GM19023 (cell line): ENCODE measurements at regions not wholly inside any gene's neighbourhood (a gene's known extent, or its start where the extent isn't known, plus 50 kb on each side); places are given as distances from the start of the nearest gene placed in this dataset.
A peak's percentile ranks its signal among the peaks of the same experiment; 100 is the strongest.
"Not testable (repeated sequence)": the region's sequence is repeated elsewhere in the genome, so short reads cannot be mapped to it uniquely, and the experiment has no call there.

Experiments used
- ATAC-seq: cut with Tn5 transposase; IDR thresholded peaks from one replicate; pipeline ENCODE4 v1.9.1; 2021; ENCODE audit warnings: mild to moderate bottlenecking, moderate library complexity; ENCODE audit not compliant: unreplicated experiment

- not testable (repeated sequence) for ATAC-seq
Measured at GRCh38 chr15:20207198-20207597, 334.4 kb downstream of the GOLGA6L6 start.

GRCh38 chr15:20204177-20204866, 337.3 kb downstream of the GOLGA6L6 start:
- not testable (repeated sequence) for ATAC-seq

DNA sequence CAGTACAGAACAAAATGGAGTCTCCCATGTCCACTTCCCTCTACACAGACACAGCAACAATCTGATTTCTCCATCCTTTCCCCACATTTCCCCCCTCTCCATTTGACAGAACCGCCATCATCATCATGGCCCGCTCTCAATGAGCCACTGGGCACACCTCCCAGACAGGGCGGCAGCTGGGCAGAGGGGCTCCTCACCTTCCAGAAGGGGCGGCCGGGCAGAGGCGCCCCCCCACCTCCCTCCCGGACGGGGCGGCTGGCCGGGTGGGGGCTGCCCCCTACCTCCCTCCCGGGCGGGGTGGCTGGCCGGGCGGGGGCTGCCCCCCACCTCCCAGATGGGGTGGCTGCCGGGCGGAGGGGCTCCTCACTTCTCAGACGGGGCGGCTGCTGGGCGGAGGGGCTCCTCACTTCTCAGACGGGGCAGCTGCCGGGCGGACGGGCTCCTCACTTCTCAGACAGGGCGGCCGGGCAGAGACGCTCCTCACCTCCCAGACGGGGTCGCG, 337.9 kb downstream of the GOLGA6L6 start:
- ATAC-seq = not testable (repeated sequence)

DNA sequence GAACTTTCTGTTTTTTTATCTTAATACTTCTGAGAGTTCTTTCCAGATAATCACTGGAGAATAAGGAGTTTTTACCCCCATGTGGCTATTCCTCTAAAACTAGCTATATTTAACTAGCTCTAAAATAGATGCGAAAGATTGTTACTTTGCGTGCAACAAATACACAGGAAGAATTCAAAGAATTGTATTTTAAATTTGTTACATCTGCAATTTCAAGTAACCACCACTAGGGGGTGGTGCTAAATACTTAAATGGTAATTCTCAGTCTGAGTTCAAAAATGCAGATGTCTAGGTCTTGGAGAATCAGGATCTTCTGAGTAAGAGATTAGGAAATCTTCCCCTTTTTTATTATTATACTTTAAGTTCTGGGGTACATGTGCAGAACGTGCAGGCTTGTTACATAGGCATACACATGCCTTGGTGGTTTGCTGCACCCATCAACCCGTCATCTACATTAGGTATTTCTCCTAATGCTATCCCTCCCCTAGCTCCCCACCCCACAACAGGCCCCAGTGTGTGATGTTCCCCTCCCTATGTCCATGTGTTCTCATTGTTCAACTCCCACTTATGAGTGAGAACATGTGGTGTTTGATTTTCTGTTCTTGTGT, 346.9 kb downstream of the GOLGA6L6 start:
- not testable (repeated sequence) for ATAC-seq

DNA sequence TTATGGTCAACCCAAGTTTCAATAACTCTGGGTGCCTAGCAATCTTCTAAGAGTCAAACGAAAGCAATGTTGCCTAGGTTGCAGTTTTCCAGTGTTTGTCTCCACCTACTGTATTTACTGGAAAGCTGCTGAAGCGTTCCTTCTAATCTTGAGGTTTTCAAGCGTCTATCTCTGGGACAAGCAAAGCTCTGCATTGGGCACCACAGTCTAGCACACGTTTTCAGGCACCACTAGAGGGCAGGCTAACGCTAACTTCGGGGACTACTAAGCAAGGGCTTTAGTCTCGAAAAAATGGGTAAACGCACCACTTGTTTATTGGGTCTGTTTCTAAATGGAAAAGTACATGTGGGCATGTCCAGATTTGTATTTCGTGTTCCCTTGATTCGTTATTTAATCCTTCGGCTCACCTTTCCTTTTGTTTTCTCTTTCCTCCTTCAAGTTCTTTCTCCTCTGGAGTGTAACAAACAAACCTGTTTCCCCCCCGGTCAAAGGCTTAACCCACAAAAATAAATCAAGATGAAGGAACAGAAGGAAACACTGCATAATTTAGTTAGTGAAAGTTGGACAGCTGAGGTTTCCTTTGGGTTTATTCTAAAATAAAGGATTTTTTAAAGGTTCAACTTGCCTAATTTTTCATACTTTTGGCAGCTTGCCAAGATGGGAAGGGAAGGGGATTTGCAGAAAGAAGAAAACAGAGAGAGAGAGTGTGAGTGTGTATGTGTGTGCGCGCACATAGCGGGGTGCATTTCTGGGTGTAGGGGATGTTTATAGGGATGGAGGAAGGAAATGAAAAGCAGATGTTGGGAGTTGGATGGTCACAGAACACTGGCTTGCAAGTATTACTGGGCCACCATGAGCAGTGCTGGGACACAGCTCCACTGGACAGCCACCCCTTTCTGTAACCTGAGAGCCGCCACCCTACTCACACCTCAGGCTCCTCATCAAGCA, 348.3 kb downstream of the GOLGA6L6 start:
- ATAC-seq = peak; percentile 80

GRCh38 chr15:20191508-20192125, 350.0 kb downstream of the GOLGA6L6 start:
- ATAC-seq = not testable (repeated sequence)

GRCh38 chr15:20188611-20189010, 353.0 kb downstream of the GOLGA6L6 start:
- not testable (repeated sequence) for ATAC-seq

- ATAC-seq = not testable (repeated sequence)
Measured at GRCh38 chr15:20187370-20188355, 353.9 kb downstream of the GOLGA6L6 start.

DNA sequence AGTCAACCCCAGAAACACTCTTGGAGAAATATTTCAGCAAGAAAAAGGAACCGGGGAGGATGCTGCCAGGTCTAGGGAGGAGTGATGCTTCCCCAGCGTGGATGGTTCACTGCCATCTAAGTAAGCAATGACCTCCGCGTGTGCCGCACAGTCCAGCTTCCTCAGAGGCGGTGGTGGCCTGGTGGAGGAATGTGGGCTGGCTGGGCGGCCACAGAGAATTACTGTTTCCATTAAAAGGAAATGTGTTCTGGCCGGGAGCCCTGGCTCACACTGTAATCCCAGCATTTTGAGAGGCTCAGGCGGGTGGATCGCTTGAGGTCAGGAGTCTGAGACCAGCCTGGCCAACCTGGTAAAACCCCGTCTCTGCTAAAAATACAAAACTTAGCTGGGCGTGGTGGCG, 356.7 kb downstream of the GOLGA6L6 start:
- not testable (repeated sequence) for ATAC-seq

- not testable (repeated sequence) for ATAC-seq
Measured at GRCh38 chr15:20168221-20168620, 373.4 kb downstream of the GOLGA6L6 start.

- not testable (repeated sequence) for ATAC-seq
Measured at GRCh38 chr15:20153528-20153927, 388.1 kb downstream of the GOLGA6L6 start.

GRCh38 chr15:20148679-20149078, 392.9 kb downstream of the GOLGA6L6 start:
- ATAC-seq = not testable (repeated sequence)

- not testable (repeated sequence) for ATAC-seq
Measured at GRCh38 chr15:20148008-20148407, 393.6 kb downstream of the GOLGA6L6 start.

DNA sequence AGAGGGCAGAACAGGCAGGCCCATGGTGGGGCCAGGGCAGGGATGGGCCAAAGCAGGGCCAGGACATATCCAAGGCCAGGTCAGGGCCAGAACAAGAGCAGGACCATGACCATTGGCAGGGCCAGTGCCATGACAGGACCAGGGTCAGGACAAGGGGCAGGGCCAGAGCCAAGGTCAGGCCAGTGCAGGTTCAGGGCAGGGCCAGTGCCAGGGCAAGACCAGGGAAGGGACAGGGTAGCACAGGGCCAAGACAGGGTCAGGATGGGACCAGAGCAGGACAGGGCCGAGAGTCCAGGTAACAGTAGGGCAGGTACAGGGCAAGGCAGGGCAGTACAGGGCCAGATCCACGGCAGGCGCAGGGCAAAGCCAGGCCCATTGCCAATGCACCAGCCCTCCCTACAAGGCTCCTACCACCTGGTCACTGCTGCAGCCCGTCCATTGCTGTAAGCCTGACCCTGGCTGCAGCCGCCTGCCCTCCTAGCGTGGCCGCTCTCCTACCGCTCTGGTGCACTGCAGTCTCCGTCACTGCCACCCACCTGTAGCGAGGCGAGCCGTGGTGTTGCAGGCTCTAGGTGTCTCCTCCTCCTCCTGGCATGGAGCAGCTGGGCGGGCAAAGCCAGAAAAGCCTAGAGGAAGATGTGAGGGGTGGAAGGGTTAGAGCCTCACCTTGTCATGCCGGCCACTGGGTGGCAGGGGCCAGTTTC, 397.1 kb downstream of the GOLGA6L6 start:
- ATAC-seq = not testable (repeated sequence)

GRCh38 chr15:20142906-20143305, 398.7 kb downstream of the GOLGA6L6 start:
- ATAC-seq = not testable (repeated sequence)

DNA sequence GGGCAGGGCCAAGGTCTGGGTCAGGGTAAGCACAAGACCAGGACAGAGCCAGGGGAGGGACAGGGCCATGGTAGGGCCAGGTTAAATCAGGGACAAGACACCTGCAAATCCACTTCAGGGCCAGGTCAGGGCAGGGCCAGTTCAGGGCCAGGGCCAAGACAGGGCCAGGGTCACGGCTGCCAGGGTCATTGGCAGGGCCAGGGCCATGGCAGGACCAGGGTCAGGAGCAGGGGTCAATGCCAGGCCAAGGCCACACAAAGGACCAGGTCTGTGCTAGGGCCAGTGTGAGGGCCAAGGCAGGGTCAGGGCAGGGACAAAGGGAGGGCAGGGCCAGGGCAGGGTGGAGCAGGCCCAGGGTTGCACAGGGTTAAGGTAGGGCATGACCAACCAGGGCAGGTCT, 399.2 kb downstream of the GOLGA6L6 start:
- ATAC-seq = not testable (repeated sequence)

- not testable (repeated sequence) for ATAC-seq
Measured at GRCh38 chr15:20124668-20125067, 416.9 kb downstream of the GOLGA6L6 start.

DNA sequence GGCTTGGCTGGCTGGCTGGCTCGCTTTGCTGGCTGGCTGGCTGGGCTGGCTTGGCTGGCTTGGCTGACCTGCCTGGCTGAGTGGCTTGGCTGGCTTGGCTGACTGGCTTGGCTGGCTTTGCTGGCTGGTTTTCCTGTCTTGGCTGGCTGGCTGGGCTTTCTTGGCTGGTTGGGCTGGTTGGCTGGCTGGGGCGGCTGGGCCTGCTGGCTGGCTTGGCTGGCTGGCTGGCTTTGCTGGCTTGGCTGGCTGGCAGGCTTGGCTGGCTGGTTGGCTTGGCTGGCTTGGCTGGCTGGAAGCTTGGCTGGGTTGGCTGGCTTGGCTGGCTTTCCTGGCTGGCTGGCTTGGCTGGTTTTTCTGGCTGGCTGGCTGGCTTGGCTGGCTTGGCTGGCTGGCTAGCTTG, 435.6 kb downstream of the GOLGA6L6 start:
- no peak for ATAC-seq
